ENCODE measurements at regions not wholly inside any gene's neighbourhood (a gene's known extent, or its start where the extent isn't known, plus 50 kb on each side); places are given as distances from the start of the nearest gene placed in this dataset.

- H3K4me3 ChIP-seq (ENCODE audit: low read depth, low read length) = no peak overlapping the region
- ChIA-PET CTCF (no interaction called here), POLR2A (no interaction called here)
- no peak for TF ChIP-seq CTCF (IDR thresholded peaks at IDR 0.05; ENCODE audit: low read depth, low read length)
- no peak overlapping the region for H3K27ac ChIP-seq (ENCODE audit: low read depth, low read length)
- DNase-seq (ENCODE audit: low read depth, low spot score) = no peak
- no peaks in the 10 kb centered on the region for H3K27me3 ChIP-seq (ENCODE audit: control insufficient read depth, insufficient read depth, low read length)
- no peaks in the 10 kb centered on the region for H3K9me3 ChIP-seq (ENCODE audit: control insufficient read depth, insufficient read depth, low read length)
Observed at GRCh38 chr3:106789276-106789675, 588.0 kb upstream of the CCDC54 start.

- CTCF ChIA-PET = no interaction called here
- no peak for TF ChIP-seq CTCF (IDR thresholded peaks at IDR 0.05; ENCODE audit: low read depth, low read length)
- H3K4me3 ChIP-seq (ENCODE audit: low read depth, low read length) = no peak overlapping the region
- no peak overlapping the region for H3K27ac ChIP-seq (ENCODE audit: low read depth, low read length)
- no peak for DNase-seq (ENCODE audit: low read depth, low spot score)
- H3K9me3 ChIP-seq (ENCODE audit: control insufficient read depth, insufficient read depth, low read length) = no peaks in the 10 kb centered on the region
- POLR2A ChIA-PET = no interaction called here
- H3K27me3 ChIP-seq (ENCODE audit: control insufficient read depth, insufficient read depth, low read length) = no peaks in the 10 kb centered on the region
Observed at GRCh38 chr3:106792716-106793115, 584.5 kb upstream of the CCDC54 start.

GRCh38 chr3:106794442-106794841, 582.8 kb upstream of the CCDC54 start:
- POLR2A ChIA-PET = no interaction called here
- TF ChIP-seq CTCF (IDR thresholded peaks at IDR 0.05; ENCODE audit: low read depth, low read length) = no peak
- H3K27ac ChIP-seq (ENCODE audit: low read depth, low read length) = no peak overlapping the region
- CTCF ChIA-PET = no interaction called here
- DNase-seq (ENCODE audit: low read depth, low spot score) = no peak
- H3K4me3 ChIP-seq (ENCODE audit: low read depth, low read length) = no peak overlapping the region
- no peaks in the 10 kb centered on the region for H3K9me3 ChIP-seq (ENCODE audit: control insufficient read depth, insufficient read depth, low read length)
- no peaks in the 10 kb centered on the region for H3K27me3 ChIP-seq (ENCODE audit: control insufficient read depth, insufficient read depth, low read length)

- H3K27ac ChIP-seq (ENCODE audit: low read depth, low read length) = no peak overlapping the region
- TF ChIP-seq CTCF (IDR thresholded peaks at IDR 0.05; ENCODE audit: low read depth, low read length) = no peak
- DNase-seq (ENCODE audit: low read depth, low spot score) = no peak
- CTCF ChIA-PET = no interaction called here
- H3K4me3 ChIP-seq (ENCODE audit: low read depth, low read length) = no peak overlapping the region
- no peaks in the 10 kb centered on the region for H3K9me3 ChIP-seq (ENCODE audit: control insufficient read depth, insufficient read depth, low read length)
- H3K27me3 ChIP-seq (ENCODE audit: control insufficient read depth, insufficient read depth, low read length) = no peaks in the 10 kb centered on the region
- POLR2A ChIA-PET = no interaction called here
Observed at GRCh38 chr3:106795553-106795952, 581.7 kb upstream of the CCDC54 start.

GRCh38 chr3:106797461-106797860, 579.8 kb upstream of the CCDC54 start:
- Histone ChIP-seq H3K27ac (ENCODE audit: low read depth, low read length) (no peak overlapping the region), H3K4me3 (ENCODE audit: low read depth, low read length) (no peak overlapping the region), H3K27me3 (ENCODE audit: control insufficient read depth, insufficient read depth, low read length) (no peaks in the 10 kb centered on the region), H3K9me3 (ENCODE audit: control insufficient read depth, insufficient read depth, low read length) (no peaks in the 10 kb centered on the region)
- no peak for DNase-seq (ENCODE audit: low read depth, low spot score)
- POLR2A ChIA-PET = no interaction called here
- CTCF ChIA-PET = no interaction called here
- TF ChIP-seq CTCF (IDR thresholded peaks at IDR 0.05; ENCODE audit: low read depth, low read length) = no peak
